HAP-1 (cell line): ENCODE measurements at regions not wholly inside any gene's neighbourhood (a gene's known extent, or its start where the extent isn't known, plus 50 kb on each side); places are given as distances from the start of the nearest gene placed in this dataset.

Experiments used
- DNase-seq, 2 experiments: peaks; one replicate each; pipeline ENCODE4 v3.0.0-alpha.2; 2016 to 2020; ENCODE audit warnings: low spot score in 2 of 2
- H3K27me3 ChIP-seq: fragments of 250-450 bp; sonication (Bioruptor Pico); 2 replicates; pipeline ENCODE4 v1.5.1; 2020; ENCODE audit warnings: low read depth, mild to moderate bottlenecking, moderate library complexity
- H3K36me3 ChIP-seq: fragments of 250-450 bp; sonication (Bioruptor Pico); replicated peaks from 2 replicates; pipeline ENCODE4 v1.5.1; 2020; ENCODE audit warnings: mild to moderate bottlenecking
- H3K4me1 ChIP-seq: fragments of 250-450 bp; sonication (Bioruptor Pico); 2 replicates; pipeline ENCODE4 v1.5.1; 2020; ENCODE audit warnings: mild to moderate bottlenecking
- H3K4me3 ChIP-seq: fragments of 250-450 bp; sonication (Bioruptor Pico); 2 replicates; pipeline ENCODE4 v1.5.1; 2020; ENCODE audit warnings: mild to moderate bottlenecking, moderate library complexity
- H3K9me3 ChIP-seq: fragments of 250-450 bp; sonication (Bioruptor Pico); 2 replicates; pipeline ENCODE4 v1.5.1; 2020; ENCODE audit warnings: mild to moderate bottlenecking, moderate library complexity
- in situ Hi-C: fragments of 300-500 bp; cut with MboI; formaldehyde crosslinking; loops from 3 replicates; pipeline ENCODE4 v1.14.3; 2020; ENCODE audit warnings: low sequenced_read_pairs, inconsistent platforms, mixed read lengths

DNA sequence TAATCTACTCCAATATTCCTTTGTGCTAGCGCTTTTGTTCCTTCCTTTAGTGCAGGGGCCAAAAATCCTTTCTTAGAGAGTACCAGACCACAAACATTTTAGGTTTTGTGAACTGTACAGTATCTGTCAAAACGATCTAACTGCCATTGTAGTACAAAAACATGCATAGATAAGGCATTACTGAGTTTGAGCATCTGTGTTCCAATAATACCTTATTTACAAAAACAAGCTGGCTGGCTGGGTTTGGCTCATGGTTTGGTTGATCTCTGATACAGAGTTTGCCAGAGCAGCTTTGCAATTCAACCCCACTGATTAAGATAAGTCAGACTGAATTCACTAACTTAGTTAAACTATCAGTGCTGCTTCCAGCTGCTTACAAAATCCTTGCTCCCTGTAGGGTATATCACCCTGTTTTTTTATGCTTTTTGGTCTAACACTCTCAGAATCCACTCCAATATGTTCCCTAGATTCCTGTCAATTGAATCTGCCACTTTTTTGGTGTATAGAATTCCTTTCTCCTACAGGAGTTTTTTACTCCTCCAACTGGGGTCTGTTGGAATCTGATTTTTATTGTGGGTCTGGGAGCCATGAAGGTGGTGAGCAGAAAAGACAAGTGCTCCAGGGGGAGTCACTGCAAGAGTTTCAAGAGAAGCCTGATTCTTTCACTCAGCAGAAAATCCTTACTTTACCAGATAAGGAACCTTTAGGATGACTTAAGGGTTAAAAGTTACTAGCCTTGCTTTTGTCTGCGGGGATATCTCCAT, 1399.4 kb downstream of the EFNB2 start:
- Histone ChIP-seq H3K4me1 (no peaks in the 10 kb centered on the region), H3K4me3 (no peak overlapping the region), H3K36me3 (no peaks in the 10 kb centered on the region), H3K27me3 (no peaks in the 10 kb centered on the region), H3K9me3 (no peaks in the 10 kb centered on the region)
- no peak for DNase-seq
- in situ Hi-C loops, result no loop called here

DNA sequence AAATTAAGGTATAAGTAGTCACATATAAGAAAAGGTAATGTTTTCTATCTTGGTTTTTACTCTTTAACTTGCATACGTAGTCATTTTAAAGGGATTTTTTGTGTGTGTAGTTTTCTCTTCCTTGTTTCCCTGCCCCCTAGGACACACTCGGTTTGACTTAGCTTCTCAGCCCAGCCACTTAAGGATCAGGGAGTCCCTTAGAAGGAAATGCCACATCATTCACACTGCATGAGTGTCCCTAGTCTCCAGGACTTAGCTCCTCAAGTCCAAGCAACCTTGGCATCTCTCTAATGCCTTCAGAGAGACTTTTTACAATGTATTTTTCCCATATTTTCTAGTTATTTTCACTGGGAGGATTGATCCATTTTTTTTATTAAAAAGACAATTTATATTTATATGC, 1407.7 kb downstream of the EFNB2 start:
- H3K9me3 ChIP-seq, result no peaks in the 10 kb centered on the region
- H3K4me3 ChIP-seq, result no peak overlapping the region
- in situ Hi-C loops, result no loop called here
- no peak for DNase-seq
- H3K36me3 ChIP-seq, result no peaks in the 10 kb centered on the region
- no peaks in the 10 kb centered on the region for H3K27me3 ChIP-seq
- no peaks in the 10 kb centered on the region for H3K4me1 ChIP-seq

DNA sequence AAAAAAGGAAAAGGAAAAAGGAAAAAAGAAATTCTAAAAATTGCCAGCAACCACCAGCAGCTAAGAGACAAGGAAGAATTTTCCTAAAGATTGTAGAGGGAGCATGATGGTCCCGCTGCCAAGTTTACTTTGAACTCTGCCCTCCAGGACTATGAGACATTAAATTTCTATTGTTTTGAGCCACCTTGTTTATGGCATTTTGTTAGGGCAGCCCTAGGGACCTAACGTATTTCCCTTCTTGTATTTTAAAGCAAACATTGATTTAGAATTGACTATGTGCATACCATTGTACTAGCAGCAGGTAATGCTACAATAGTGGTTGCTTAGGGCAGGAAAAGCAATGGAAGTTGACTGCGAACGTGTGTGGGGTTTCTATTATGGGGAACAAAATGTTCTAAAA, 1414.2 kb downstream of the EFNB2 start:
- H3K9me3 ChIP-seq, result no peaks in the 10 kb centered on the region
- in situ Hi-C loops, result no loop called here
- H3K4me1 ChIP-seq, result no peaks in the 10 kb centered on the region
- H3K27me3 ChIP-seq, result no peaks in the 10 kb centered on the region
- no peak for DNase-seq
- no peaks in the 10 kb centered on the region for H3K36me3 ChIP-seq
- no peak overlapping the region for H3K4me3 ChIP-seq

DNA sequence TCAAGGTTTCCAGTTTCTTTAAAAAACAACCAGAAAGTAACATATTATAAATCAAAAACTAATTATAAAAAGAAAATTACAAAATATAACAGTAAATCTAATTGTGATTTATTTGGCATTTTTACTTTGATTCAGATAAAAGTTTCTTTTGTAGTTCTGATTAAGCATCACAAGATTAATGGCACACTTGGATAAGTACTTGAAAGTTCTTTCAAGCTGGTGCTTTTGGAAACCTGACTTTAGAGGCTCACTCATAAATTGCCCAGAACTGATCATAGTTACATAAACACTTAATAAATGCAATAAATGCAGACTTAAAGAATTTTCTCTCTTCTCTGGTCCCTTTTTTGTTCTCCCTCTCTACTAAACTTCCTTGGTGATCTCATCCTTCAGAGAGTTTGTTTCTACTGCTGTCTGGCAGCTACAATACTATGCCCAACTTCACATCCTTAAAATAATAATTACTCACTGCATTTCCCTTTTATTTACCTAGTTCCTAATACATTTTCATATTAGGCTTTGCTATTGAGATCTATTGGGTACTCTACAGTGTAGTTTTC, 1417.0 kb downstream of the EFNB2 start:
- in situ Hi-C loops, result no loop called here
- no peak for DNase-seq
- H3K4me1 ChIP-seq, result no peaks in the 10 kb centered on the region
- H3K4me3 ChIP-seq, result no peak overlapping the region
- no peaks in the 10 kb centered on the region for H3K36me3 ChIP-seq
- H3K9me3 ChIP-seq, result no peaks in the 10 kb centered on the region
- no peaks in the 10 kb centered on the region for H3K27me3 ChIP-seq

GRCh38 chr13:105116966-105117365, 1418.5 kb downstream of the EFNB2 start:
- H3K27me3 ChIP-seq, result no peaks in the 10 kb centered on the region
- H3K4me3 ChIP-seq, result no peak overlapping the region
- DNase-seq, result no peak
- H3K9me3 ChIP-seq, result no peaks in the 10 kb centered on the region
- in situ Hi-C loops, result no loop called here
- H3K4me1 ChIP-seq, result no peaks in the 10 kb centered on the region
- no peaks in the 10 kb centered on the region for H3K36me3 ChIP-seq

- Histone ChIP-seq H3K4me3 (no peak overlapping the region), H3K36me3 (no peaks in the 10 kb centered on the region), H3K4me1 (no peaks in the 10 kb centered on the region), H3K9me3 (no peaks in the 10 kb centered on the region), H3K27me3 (no peaks in the 10 kb centered on the region)
- in situ Hi-C loops, result no loop called here
- DNase-seq, result no peak
These were observed 1422.9 kb downstream of the EFNB2 start for GRCh38 chr13:105112561-105112960.

- no peaks in the 10 kb centered on the region for H3K9me3 ChIP-seq
- no peaks in the 10 kb centered on the region for H3K36me3 ChIP-seq
- H3K4me1 ChIP-seq, result no peaks in the 10 kb centered on the region
- no peak for DNase-seq
- no peaks in the 10 kb centered on the region for H3K27me3 ChIP-seq
- no peak overlapping the region for H3K4me3 ChIP-seq
- in situ Hi-C loops, result no loop called here
These were observed 1427.7 kb downstream of the EFNB2 start for GRCh38 chr13:105107781-105108180.

- in situ Hi-C loops, result no loop called here
These were observed 1430.0 kb downstream of the EFNB2 start for GRCh38 chr13:105105471-105105870.

GRCh38 chr13:105097521-105097920, 1437.9 kb downstream of the EFNB2 start:
- no peaks in the 10 kb centered on the region for H3K4me1 ChIP-seq
- no peaks in the 10 kb centered on the region for H3K36me3 ChIP-seq
- in situ Hi-C loops, result no loop called here
- no peak overlapping the region for H3K4me3 ChIP-seq
- H3K27me3 ChIP-seq, result no peaks in the 10 kb centered on the region
- H3K9me3 ChIP-seq, result no peaks in the 10 kb centered on the region
- DNase-seq, result no peak

More at GRCh38 chr13:105105471-105105870, 1430.0 kb downstream of the EFNB2 start:
- Histone ChIP-seq H3K27me3 (no peaks in the 10 kb centered on the region), H3K36me3 (no peaks in the 10 kb centered on the region), H3K4me1 (no peaks in the 10 kb centered on the region), H3K9me3 (no peaks in the 10 kb centered on the region), H3K4me3 (no peak overlapping the region)
- DNase-seq, result no peak

GRCh38 chr13:105089858-105090643, 1445.4 kb downstream of the EFNB2 start:
- no peak for DNase-seq
- H3K27me3 ChIP-seq, result no peaks in the 10 kb centered on the region
- no peaks in the 10 kb centered on the region for H3K4me1 ChIP-seq
- in situ Hi-C loops, result no loop called here
- no peaks in the 10 kb centered on the region for H3K9me3 ChIP-seq
- H3K36me3 ChIP-seq, result no peaks in the 10 kb centered on the region
- no peak overlapping the region for H3K4me3 ChIP-seq

DNA sequence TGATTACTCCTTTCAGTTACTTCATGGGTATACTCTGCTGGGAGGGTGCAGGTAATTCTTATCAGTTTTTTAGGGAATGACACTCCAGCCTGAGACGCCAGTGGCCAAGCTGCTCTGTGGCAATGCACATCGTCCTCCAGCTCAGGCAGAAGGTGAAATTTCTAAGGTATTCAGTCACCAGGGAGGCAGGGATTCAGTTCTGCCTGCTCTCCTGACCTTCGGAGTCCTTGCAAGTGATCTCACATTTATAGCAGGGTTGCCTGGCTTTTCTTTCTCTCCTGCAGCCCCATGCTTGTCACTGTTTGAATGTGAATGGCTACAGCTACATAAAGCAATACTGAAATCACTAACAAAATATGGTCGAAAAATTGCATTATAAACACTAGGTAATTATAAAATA, 1447.5 kb downstream of the EFNB2 start:
- H3K27me3 ChIP-seq, result no peaks in the 10 kb centered on the region
- H3K9me3 ChIP-seq, result no peaks in the 10 kb centered on the region
- H3K4me1 ChIP-seq, result no peaks in the 10 kb centered on the region
- DNase-seq, result no peak
- no peak overlapping the region for H3K4me3 ChIP-seq
- in situ Hi-C loops, result no loop called here
- H3K36me3 ChIP-seq, result no peaks in the 10 kb centered on the region

- H3K4me1 ChIP-seq, result no peaks in the 10 kb centered on the region
- no peaks in the 10 kb centered on the region for H3K9me3 ChIP-seq
- H3K36me3 ChIP-seq, result no peaks in the 10 kb centered on the region
- no peak overlapping the region for H3K4me3 ChIP-seq
- no peak for DNase-seq
- in situ Hi-C loops, result no loop called here
- no peaks in the 10 kb centered on the region for H3K27me3 ChIP-seq
These were observed 1450.5 kb downstream of the EFNB2 start for GRCh38 chr13:105084931-105085330.

- H3K4me3 ChIP-seq, result no peak overlapping the region
- H3K4me1 ChIP-seq, result no peaks in the 10 kb centered on the region
- H3K27me3 ChIP-seq, result no peaks in the 10 kb centered on the region
- H3K9me3 ChIP-seq, result no peaks in the 10 kb centered on the region
- in situ Hi-C loops, result no loop called here
- no peaks in the 10 kb centered on the region for H3K36me3 ChIP-seq
- no peak for DNase-seq
These were observed 1451.5 kb downstream of the EFNB2 start for GRCh38 chr13:105083992-105084391.

DNA sequence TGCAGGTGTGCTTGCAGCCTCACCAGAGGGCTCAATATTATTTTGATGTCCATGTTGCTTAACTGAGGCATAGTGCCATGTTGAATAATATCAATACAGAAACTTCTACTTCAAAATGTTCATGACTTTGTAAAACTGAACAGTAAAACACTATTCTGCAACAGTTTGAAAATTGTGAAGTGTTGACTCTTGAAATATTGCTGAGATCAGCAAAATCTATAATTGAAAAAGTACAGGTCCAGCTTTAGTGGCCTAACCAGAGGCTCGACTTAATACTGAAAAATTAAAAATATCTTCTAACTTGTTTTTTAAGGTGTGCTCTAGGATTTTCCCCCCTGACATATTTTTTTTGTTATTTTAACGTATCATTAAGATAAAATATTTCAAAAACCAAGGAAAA, 1460.7 kb downstream of the EFNB2 start:
- Histone ChIP-seq H3K4me3 (no peak overlapping the region), H3K36me3 (no peaks in the 10 kb centered on the region), H3K9me3 (no peaks in the 10 kb centered on the region), H3K4me1 (no peaks in the 10 kb centered on the region), H3K27me3 (no peaks in the 10 kb centered on the region)
- DNase-seq, result no peak
- in situ Hi-C loops, result no loop called here
